B cell (primary cell): ENCODE measurements at regions not wholly inside any gene's neighbourhood (a gene's known extent, or its start where the extent isn't known, plus 50 kb on each side); places are given as distances from the start of the nearest gene placed in this dataset.
A peak's percentile ranks its signal among the peaks of the same experiment; 100 is the strongest.

ENCODE experiments used
- ATAC-seq: fragments of 200-7000 bp; cut with Tn5 transposase; one replicate; pipeline ENCODE4 v1.10.0; 2021; ENCODE audit warnings: low read depth, mild to moderate bottlenecking, moderate number of reproducible peaks, moderate library complexity
- CTCF ChIA-PET: fragments of 350-600 bp; sonication (Branson Sonifier 250); formaldehyde crosslinking; loops from one replicate; lab custom pipeline; 2021; ENCODE audit warnings: antibody characterized with exemption, inconsistent platforms; lab: Charles Lee
- POLR2A ChIA-PET: fragments of 350-600 bp; sonication (Branson Sonifier 250); formaldehyde crosslinking; loops from one replicate; lab custom pipeline; 2021; ENCODE audit warnings: antibody characterized with exemption; lab: Charles Lee
- DNase-seq: peaks from one replicate; pipeline ENCODE4 v3.0.0; 2013
- H2AFZ ChIP-seq: 2 replicates; pipeline ENCODE4 v1.6.1; 2012; ENCODE audit warnings: mild to moderate bottlenecking, low read depth, low read length; ENCODE audit not compliant: insufficient read depth, poor library complexity, severe bottlenecking
- H3K27ac ChIP-seq, 2 donors: 1 replicate in 1 of 2; 2 replicates in 1 of 2; pipeline ENCODE4 v1.5.1; 2012 to 2013; ENCODE audit warnings: low read length in 2 of 2, mild to moderate bottlenecking in 2 of 2, moderate library complexity in 1 of 2
- H3K27me3 ChIP-seq, 4 experiments: fragments of 200-600 bp in 1 of 4; sonication (generic) in 1 of 4; replicated peaks in 1 of 4; 1 replicate in 2 of 4; 2 replicates in 2 of 4; pipeline versions ENCODE4 v1.6.1 to v1.7.0; 2013 to 2016; ENCODE audit warnings: low read length in 3 of 4, mild to moderate bottlenecking in 2 of 4, mixed read lengths in 1 of 4, moderate library complexity in 1 of 4; ENCODE audit not compliant: insufficient read depth in 4 of 4, control insufficient read depth in 3 of 4; ENCODE audit errors: control extremely low read depth in 1 of 4
- H3K36me3 ChIP-seq, 2 experiments: replicated peaks in 1 of 2; 1 replicate in 1 of 2; 2 replicates in 1 of 2; pipeline versions ENCODE4 v1.6.1 to v1.7.1; 2013; ENCODE audit warnings: low read length in 1 of 2; ENCODE audit not compliant: insufficient read depth in 2 of 2, control insufficient read depth in 1 of 2; ENCODE audit errors: control extremely low read depth in 1 of 2, extremely low read depth in 1 of 2
- H3K4me1 ChIP-seq, 2 donors: fragments of 200-600 bp in 1 of 2; sonication (generic) in 1 of 2; 1 replicate in 1 of 2; 2 replicates in 1 of 2; pipeline versions ENCODE4 v1.5.1 to v1.6.1; 2013 to 2017; ENCODE audit warnings: low read length in 2 of 2; ENCODE audit not compliant: control insufficient read depth in 2 of 2, insufficient read depth in 2 of 2
- H3K4me2 ChIP-seq: replicated peaks from 2 replicates; pipeline ENCODE3; 2012; ENCODE audit warnings: mild to moderate bottlenecking, low read depth, low read length; ENCODE audit not compliant: poor library complexity, severe bottlenecking
- H3K4me3 ChIP-seq, 5 experiments: fragments of 200-600 bp in 1 of 5; sonication (generic) in 1 of 5; 1 replicate in 3 of 5; 2 replicates in 2 of 5; pipeline versions ENCODE4 v1.5.1 to v1.7.0; 2011 to 2016; ENCODE audit warnings: low read length in 4 of 5, mild to moderate bottlenecking in 4 of 5, low read depth in 2 of 5, control low read depth in 1 of 5, moderate library complexity in 1 of 5; ENCODE audit not compliant: insufficient read depth in 1 of 5; ENCODE audit errors: control extremely low read depth in 1 of 5, extremely low read depth in 1 of 5
- H3K79me2 ChIP-seq: fragments of 200-600 bp; sonication (generic); one replicate; pipeline ENCODE4 v1.6.0; 2016; ENCODE audit warnings: low read length; ENCODE audit not compliant: control insufficient read depth, insufficient read depth
- H3K9ac ChIP-seq: fragments of 200-600 bp; sonication (generic); 2 replicates; pipeline ENCODE4 v1.6.1; 2017; ENCODE audit warnings: mild to moderate bottlenecking, low read length, moderate library complexity
- H3K9me3 ChIP-seq, 3 donors: one replicate each; pipeline versions ENCODE4 v1.6.1 to v1.7.1; 2013; ENCODE audit warnings: low read length in 2 of 3; ENCODE audit not compliant: control insufficient read depth in 2 of 3, insufficient read depth in 1 of 3; ENCODE audit errors: control extremely low read depth in 1 of 3
- H4K20me1 ChIP-seq: 2 replicates; pipeline ENCODE4 v1.6.0; 2012; ENCODE audit warnings: mild to moderate bottlenecking, low read length; ENCODE audit not compliant: insufficient read depth, control insufficient read depth, poor library complexity, severe bottlenecking
- H3K27ac Mint-ChIP-seq: one replicate; pipeline ENCODE4 v1.8.0; 2021; ENCODE audit warnings: mixed read lengths
- H3K27me3 Mint-ChIP-seq: one replicate; pipeline ENCODE4 v1.8.0; 2021; ENCODE audit warnings: mixed read lengths
- H3K4me1 Mint-ChIP-seq: one replicate; pipeline ENCODE4 v1.8.0; 2021; ENCODE audit warnings: mixed read lengths
- H3K4me3 Mint-ChIP-seq: one replicate; pipeline ENCODE4 v1.8.0; 2021; ENCODE audit warnings: mixed read lengths
- H3K9me3 Mint-ChIP-seq: one replicate; pipeline ENCODE4 v1.8.0; 2022; ENCODE audit warnings: mixed read lengths; ENCODE audit not compliant: insufficient read depth
- CTCF ChIP-seq: fragments of 200-600 bp; IDR thresholded peaks from one replicate; pipeline ENCODE4 v1.8.0; 2022; ENCODE audit warnings: antibody characterized with exemption, mild to moderate bottlenecking
- EZH2 ChIP-seq: IDR thresholded peaks from 2 replicates; pipeline ENCODE4 v1.6.1; 2012; ENCODE audit warnings: borderline replicate concordance, low read depth, mild to moderate bottlenecking, moderate library complexity, low read length; ENCODE audit not compliant: insufficient read depth, poor library complexity, severe bottlenecking
- WGBS: methylation state at CpG from one replicate; pipeline ENCODE4 v1.1.5; 2013; ENCODE audit warnings: missing lambda C conversion rate; ENCODE audit not compliant: insufficient coverage; 5-methylcytosine and 5-hydroxymethylcytosine counted together
- intact Hi-C: fragments of 100-400 bp; cut with micrococcal nuclease; formaldehyde crosslinking; loops from one replicate; pipeline ENCODE4 v1.10.0; 2022

GRCh38 chr6:113562248-113562647 is 294.9 kb upstream of the MARCKS start:
- WGBS, result no CpG with 5 or more reads among the region's 2 CpGs
- Mint-ChIP-seq H3K27ac (no peak overlapping the region), H3K9me3 (no peaks in the 10 kb centered on the region), H3K4me1 (peaks cover 31% of the 10 kb centered on the region), H3K4me3 (no peak overlapping the region), H3K27me3 (no peaks in the 10 kb centered on the region)
- Histone ChIP-seq H3K4me2 (no peak overlapping the region), H3K4me1 (peaks cover 3 to 11% of the 10 kb centered on the region in 2 donors), H3K4me3 (no peak overlapping the region), H4K20me1 (no peaks in the 10 kb centered on the region), H3K9ac (no peak overlapping the region), H3K79me2 (no peaks in the 10 kb centered on the region), H3K9me3 (peaks cover 0 to 5% (median 0%) of the 10 kb centered on the region in 3 donors), H3K27ac (no peak overlapping the region), H3K27me3 (no peaks in the 10 kb centered on the region), H3K36me3 (no peaks in the 10 kb centered on the region), H2AFZ (no peak overlapping the region)
- TF ChIP-seq EZH2 (no peak), CTCF (no peak)
- no peak for DNase-seq
- CTCF ChIA-PET, result no interaction called here
- POLR2A ChIA-PET, result no interaction called here
- ATAC-seq, result no peak
- intact Hi-C loops, result loop anchor here (5.0 kb wide), 1 partner anchor 65 kb away; no protein-coding TSS in a partner anchor

- peak overlapping the region; percentile 77 for H3K4me3 Mint-ChIP-seq
- peak overlapping the region; percentile 65 for H3K27ac Mint-ChIP-seq
- TF ChIP-seq EZH2 (no peak), CTCF (no peak)
Observed at GRCh38 chr6:113564371-113565171, 292.6 kb upstream of the MARCKS start.

More at GRCh38 chr6:113564371-113565171, 292.6 kb upstream of the MARCKS start:
- Histone ChIP-seq H3K4me3 (peak overlapping the region in 1 of 5 experiments; percentile 27), H3K36me3 (no peaks in the 10 kb centered on the region), H2AFZ (peak overlapping the region; percentile 39), H3K9me3 (peaks cover 0 to 5% (median 0%) of the 10 kb centered on the region in 3 donors), H3K27ac (no peak overlapping the region), H3K4me1 (peaks cover 3 to 11% of the 10 kb centered on the region in 2 donors), H4K20me1 (no peaks in the 10 kb centered on the region), H3K79me2 (no peaks in the 10 kb centered on the region), H3K9ac (peak overlapping the region; percentile 8), H3K4me2 (peak overlapping the region; percentile 51), H3K27me3 (no peaks in the 10 kb centered on the region)
- ChIA-PET POLR2A (no interaction called here), CTCF (interaction anchor here (1.2 kb wide), 1 partner anchor 294 kb away, joined by 3 read pairs; no protein-coding TSS in a partner anchor)
- peak; percentile 91 for ATAC-seq
- 41% methylated on average over 17 of the region's 22 CpGs for WGBS
- peak; percentile 74 for DNase-seq
- no peaks in the 10 kb centered on the region for H3K27me3 Mint-ChIP-seq
- no peaks in the 10 kb centered on the region for H3K9me3 Mint-ChIP-seq
- intact Hi-C loops, result loop anchor here (5.0 kb wide), 1 partner anchor 63 kb away; no protein-coding TSS in a partner anchor
- H3K4me1 Mint-ChIP-seq, result peaks cover 24% of the 10 kb centered on the region
